ENCODE measurements at regions not wholly inside any gene's neighbourhood (a gene's known extent, or its start where the extent isn't known, plus 50 kb on each side); places are given as distances from the start of the nearest gene placed in this dataset.

DNA sequence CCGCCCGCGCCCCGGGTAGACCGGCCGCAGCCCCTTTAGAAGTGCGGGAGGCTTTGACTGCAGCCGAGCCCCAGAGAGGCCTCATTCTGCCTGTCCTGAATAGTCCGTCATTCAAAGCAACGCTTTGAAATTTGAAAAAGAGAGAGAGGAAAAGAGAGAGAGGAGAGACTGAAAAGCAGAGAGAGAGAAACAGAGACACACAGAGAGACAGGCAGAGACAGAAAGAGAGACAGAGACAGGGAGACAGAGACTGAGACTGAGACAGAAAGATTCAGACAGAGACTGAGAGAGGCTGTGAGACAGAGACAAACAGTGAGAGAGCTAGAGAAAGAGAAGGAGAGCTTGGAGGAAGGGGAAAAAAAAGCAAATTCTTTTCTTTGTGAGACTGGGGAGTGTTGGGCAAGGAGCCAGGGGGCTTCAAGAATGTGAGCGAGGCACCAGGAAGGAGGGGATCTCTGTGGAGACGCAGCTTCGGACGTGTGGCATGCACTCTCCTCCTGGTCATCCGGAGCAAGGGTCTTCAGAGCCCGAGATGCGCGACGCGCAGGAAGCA is 73.1 kb downstream of the MYCN start:
- no peak for DNase-seq
- Mint-ChIP-seq H3K4me3 (ENCODE audit: low read depth, unreplicated experiment) (peak overlapping the region; percentile 33), H3K4me1 (ENCODE audit: low read depth, unreplicated experiment) (peaks cover 42% of the 10 kb centered on the region), H3K36me3 (ENCODE audit: insufficient read depth, unreplicated experiment) (peaks cover 5% of the 10 kb centered on the region), H3K27me3 (ENCODE audit: unreplicated experiment) (no peaks in the 10 kb centered on the region), H3K9me3 (ENCODE audit: low read depth, unreplicated experiment) (no peaks in the 10 kb centered on the region), H3K27ac (ENCODE audit: unreplicated experiment) (peak overlapping the region; percentile 0)
- intact Hi-C loops (cut with micrococcal nuclease; ENCODE audit: unreplicated experiment) = loop anchor here (2.0 to 5.0 kb wide), 2 partner anchors 36 to 71 kb away; no protein-coding TSS in a partner anchor
- TF ChIP-seq CTCF (IDR thresholded peaks at IDR 0.05; ENCODE audit: unreplicated experiment) = no peak
- BruUV-seq (replicated peaks) = no TSS peak
- CTCF ChIA-PET = interaction anchor here (1.6 kb wide), 1 partner anchor 46 kb away, joined by 3 read pairs; no protein-coding TSS in a partner anchor

GRCh38 chr2:16012626-16013358 is 72.4 kb downstream of the MYCN start:
- H3K4me1 Mint-ChIP-seq (ENCODE audit: low read depth, unreplicated experiment) = peaks cover 36% of the 10 kb centered on the region
- H3K27me3 Mint-ChIP-seq (ENCODE audit: unreplicated experiment) = no peaks in the 10 kb centered on the region
- peak overlapping the region; percentile 33 for H3K4me3 Mint-ChIP-seq (ENCODE audit: low read depth, unreplicated experiment)
- peak; percentile 80 for DNase-seq
- H3K27ac Mint-ChIP-seq (ENCODE audit: unreplicated experiment) = peak overlapping the region; percentile 0
- TF ChIP-seq CTCF (IDR thresholded peaks at IDR 0.05; ENCODE audit: unreplicated experiment) = no peak
- CTCF ChIA-PET = interaction anchor here (1.0 to 1.6 kb wide), 2 partner anchors 45 to 48 kb away, joined by 3 read pairs; no protein-coding TSS in a partner anchor
- intact Hi-C loops (cut with micrococcal nuclease; ENCODE audit: unreplicated experiment) = loop anchor here (2.0 to 5.0 kb wide), 2 partner anchors 35 to 70 kb away; no protein-coding TSS in a partner anchor
- H3K9me3 Mint-ChIP-seq (ENCODE audit: low read depth, unreplicated experiment) = no peaks in the 10 kb centered on the region
- H3K36me3 Mint-ChIP-seq (ENCODE audit: insufficient read depth, unreplicated experiment) = peaks cover 5% of the 10 kb centered on the region
- BruUV-seq (replicated peaks) = no TSS peak

GRCh38 chr2:16012029-16012596 is 71.8 kb downstream of the MYCN start:
- Mint-ChIP-seq H3K27me3 (ENCODE audit: unreplicated experiment) (no peaks in the 10 kb centered on the region), H3K9me3 (ENCODE audit: low read depth, unreplicated experiment) (no peaks in the 10 kb centered on the region), H3K27ac (ENCODE audit: unreplicated experiment) (peak overlapping the region; percentile 0), H3K4me3 (ENCODE audit: low read depth, unreplicated experiment) (no peak overlapping the region), H3K36me3 (ENCODE audit: insufficient read depth, unreplicated experiment) (peaks cover 5% of the 10 kb centered on the region), H3K4me1 (ENCODE audit: low read depth, unreplicated experiment) (peaks cover 29% of the 10 kb centered on the region)
- intact Hi-C loops (cut with micrococcal nuclease; ENCODE audit: unreplicated experiment) = loop anchor here (2.0 to 5.0 kb wide), 2 partner anchors 35 to 69 kb away; no protein-coding TSS in a partner anchor
- CTCF ChIA-PET = interaction anchor here (1.0 to 1.6 kb wide), 2 partner anchors 44 to 47 kb away, joined by 3 read pairs; no protein-coding TSS in a partner anchor
- no TSS peak for BruUV-seq (replicated peaks)
- TF ChIP-seq CTCF (IDR thresholded peaks at IDR 0.05; ENCODE audit: unreplicated experiment) = no peak
- no peak for DNase-seq

- CTCF ChIA-PET = interaction anchor here (1.6 kb wide), 1 partner anchor 44 kb away, joined by 3 read pairs; no protein-coding TSS in a partner anchor
- intact Hi-C loops (cut with micrococcal nuclease; ENCODE audit: unreplicated experiment) = loop anchor here (5.0 kb wide), 1 partner anchor 34 kb away; no protein-coding TSS in a partner anchor
- no peaks in the 10 kb centered on the region for H3K9me3 Mint-ChIP-seq (ENCODE audit: low read depth, unreplicated experiment)
- no TSS peak for BruUV-seq (replicated peaks)
- no peak for DNase-seq
- no peak for TF ChIP-seq CTCF (IDR thresholded peaks at IDR 0.05; ENCODE audit: unreplicated experiment)
- H3K4me1 Mint-ChIP-seq (ENCODE audit: low read depth, unreplicated experiment) = peaks cover 30% of the 10 kb centered on the region
- no peaks in the 10 kb centered on the region for H3K27me3 Mint-ChIP-seq (ENCODE audit: unreplicated experiment)
- peaks cover 5% of the 10 kb centered on the region for H3K36me3 Mint-ChIP-seq (ENCODE audit: insufficient read depth, unreplicated experiment)
- H3K4me3 Mint-ChIP-seq (ENCODE audit: low read depth, unreplicated experiment) = no peak overlapping the region
- no peak overlapping the region for H3K27ac Mint-ChIP-seq (ENCODE audit: unreplicated experiment)
Observed at GRCh38 chr2:16011621-16011960, 71.2 kb downstream of the MYCN start.

Measured in Calu3 (cell line).